H9 (cell line): ENCODE measurements at regions not wholly inside any gene's neighbourhood (a gene's known extent, or its start where the extent isn't known, plus 50 kb on each side); places are given as distances from the start of the nearest gene placed in this dataset.

Source experiments
- DNase-seq: peaks from one replicate; pipeline ENCODE4 v3.0.0-alpha.2; 2017
- H2AFZ ChIP-seq: one replicate; pipeline ENCODE4 v1.6.1; 2013; ENCODE audit warnings: mild to moderate bottlenecking, low read length, control low read depth, moderate library complexity
- H2AK5ac ChIP-seq: 2 replicates; pipeline ENCODE4 v1.6.1; 2013; ENCODE audit warnings: low read length, control low read depth, mixed read lengths; ENCODE audit not compliant: insufficient read length
- H2BK120ac ChIP-seq: one replicate; pipeline ENCODE4 v1.6.1; 2013; ENCODE audit warnings: low read depth, mild to moderate bottlenecking, low read length, control low read depth, inconsistent platforms; ENCODE audit not compliant: poor library complexity, severe bottlenecking
- H2BK12ac ChIP-seq: 2 replicates; pipeline ENCODE4 v1.6.1; 2013; ENCODE audit warnings: low read length, control low read depth, mixed read lengths, low read depth; ENCODE audit not compliant: insufficient read length
- H2BK15ac ChIP-seq: 2 replicates; pipeline ENCODE4 v1.6.1; 2013; ENCODE audit warnings: low read depth, low read length, control low read depth
- H2BK20ac ChIP-seq: one replicate; pipeline ENCODE4 v1.6.1; 2013; ENCODE audit warnings: low read depth, mild to moderate bottlenecking, low read length, control low read depth, inconsistent platforms; ENCODE audit not compliant: poor library complexity, severe bottlenecking
- H2BK5ac ChIP-seq: 2 replicates; pipeline ENCODE4 v1.6.1; 2013; ENCODE audit warnings: low read length, control low read depth, mixed read lengths; ENCODE audit not compliant: insufficient read length
- H3K14ac ChIP-seq: 2 replicates; pipeline ENCODE4 v1.6.1; 2013; ENCODE audit warnings: low read length, control low read depth; ENCODE audit not compliant: insufficient read depth
- H3K18ac ChIP-seq: 2 replicates; pipeline ENCODE4 v1.6.1; 2013; ENCODE audit warnings: low read depth, mild to moderate bottlenecking, mixed read lengths, low read length, control low read depth; ENCODE audit not compliant: insufficient read length
- H3K23ac ChIP-seq: 2 replicates; pipeline ENCODE4 v1.6.1; 2013; ENCODE audit warnings: low read length, control low read depth, mixed read lengths, low read depth; ENCODE audit not compliant: insufficient read length
- H3K23me2 ChIP-seq: 2 replicates; pipeline ENCODE4 v1.6.1; 2013; ENCODE audit warnings: low read depth, mild to moderate bottlenecking, mixed read lengths, low read length, control low read depth; ENCODE audit not compliant: insufficient read length, poor library complexity, severe bottlenecking
- H3K27ac ChIP-seq: 2 replicates; pipeline ENCODE4 v1.5.1; 2013; ENCODE audit warnings: low read length, control low read depth, mixed read lengths, low read depth; ENCODE audit not compliant: insufficient read length
- H3K27me3 ChIP-seq: 2 replicates; pipeline ENCODE4 v1.6.1; 2013; ENCODE audit warnings: low read length, control low read depth, inconsistent platforms; ENCODE audit not compliant: insufficient read depth
- H3K4ac ChIP-seq: 2 replicates; pipeline ENCODE4 v1.6.1; 2013; ENCODE audit warnings: low read depth, mild to moderate bottlenecking, control low read depth, inconsistent platforms, low read length, moderate library complexity
- H3K4me1 ChIP-seq: 2 replicates; pipeline ENCODE4 v1.6.1; 2013; ENCODE audit warnings: low read length, control low read depth, inconsistent platforms; ENCODE audit not compliant: insufficient read depth
- H3K4me2 ChIP-seq: 2 replicates; pipeline ENCODE4 v1.6.1; 2013; ENCODE audit warnings: low read length, control low read depth, mixed read lengths; ENCODE audit not compliant: insufficient read length, insufficient read depth
- H3K56ac ChIP-seq: 2 replicates; pipeline ENCODE4 v1.6.1; 2013; ENCODE audit warnings: low read depth, mild to moderate bottlenecking, mixed read lengths, low read length, control low read depth; ENCODE audit not compliant: insufficient read length
- H3K79me1 ChIP-seq: 2 replicates; pipeline ENCODE4 v1.6.1; 2013; ENCODE audit warnings: low read depth, mild to moderate bottlenecking, moderate library complexity, low read length, control low read depth, inconsistent platforms; ENCODE audit not compliant: insufficient read depth, poor library complexity, severe bottlenecking
- H3K79me2 ChIP-seq: 2 replicates; pipeline ENCODE4 v1.6.1; 2013; ENCODE audit warnings: low read length, control low read depth, inconsistent platforms; ENCODE audit not compliant: insufficient read depth
- H3K9ac ChIP-seq: 2 replicates; pipeline ENCODE4 v1.6.1; 2013; ENCODE audit warnings: low read length, control low read depth, mixed read lengths; ENCODE audit not compliant: insufficient read length; ENCODE audit errors: extremely low read depth
- H3K9me3 ChIP-seq: one replicate; pipeline ENCODE4 v1.6.1; 2013; ENCODE audit warnings: low read depth, low read length, inconsistent platforms; ENCODE audit not compliant: control insufficient read depth
- H3T11ph ChIP-seq: one replicate; pipeline ENCODE4 v1.6.1; 2013; ENCODE audit warnings: mild to moderate bottlenecking, low read length, control low read depth, inconsistent platforms
- H4K20me1 ChIP-seq: one replicate; pipeline ENCODE4 v1.6.1; 2013; ENCODE audit not compliant: control insufficient read depth, insufficient read length, insufficient read depth
- H4K5ac ChIP-seq: 2 replicates; pipeline ENCODE4 v1.6.1; 2013; ENCODE audit warnings: low read depth, mild to moderate bottlenecking, mixed read lengths, low read length, control low read depth; ENCODE audit not compliant: insufficient read length
- H4K8ac ChIP-seq: replicated peaks from 2 replicates; pipeline ENCODE4 v1.6.1; 2013; ENCODE audit warnings: low read length, control low read depth, mixed read lengths, low read depth; ENCODE audit not compliant: insufficient read length
- H4K91ac ChIP-seq: 2 replicates; pipeline ENCODE4 v1.6.1; 2013; ENCODE audit warnings: low read depth, mild to moderate bottlenecking, moderate library complexity, mixed read lengths, low read length, control low read depth; ENCODE audit not compliant: insufficient read length
- H3K27ac Mint-ChIP-seq, 3 experiments: 2 replicates in 2 of 3; 3 replicates in 1 of 3; pipeline ENCODE4 v1.8.0; 2020 to 2021; ENCODE audit warnings: mixed read lengths in 3 of 3, mild to moderate bottlenecking in 1 of 3, moderate library complexity in 1 of 3
- H3K27me3 Mint-ChIP-seq: 2 replicates; pipeline ENCODE4 v1.8.0; 2021; ENCODE audit warnings: low read depth, mild to moderate bottlenecking, moderate library complexity, mixed read lengths
- H3K36me3 Mint-ChIP-seq, 3 experiments: 2 replicates in 2 of 3; 3 replicates in 1 of 3; pipeline ENCODE4 v1.8.0; 2020 to 2021; ENCODE audit warnings: low read depth in 3 of 3, mixed read lengths in 3 of 3; ENCODE audit not compliant: insufficient read depth in 1 of 3
- H3K4me1 Mint-ChIP-seq, 2 experiments: 2 replicates each; pipeline ENCODE4 v1.8.0; 2020; ENCODE audit warnings: mixed read lengths in 2 of 2
- H3K4me3 Mint-ChIP-seq, 2 experiments: 2 replicates in 1 of 2; 3 replicates in 1 of 2; pipeline ENCODE4 v1.8.0; 2020 to 2021; ENCODE audit warnings: mild to moderate bottlenecking in 2 of 2, mixed read lengths in 2 of 2, moderate library complexity in 1 of 2
- H3K9me3 Mint-ChIP-seq, 2 experiments: 2 replicates in 1 of 2; 3 replicates in 1 of 2; pipeline ENCODE4 v1.8.0; 2020; ENCODE audit warnings: mild to moderate bottlenecking in 2 of 2, mixed read lengths in 2 of 2, moderate library complexity in 1 of 2
- CTCF ChIP-seq: fragments of 200-600 bp; sonication (generic); conservative IDR thresholded peaks from 3 replicates; pipeline ENCODE4 v1.8.0; 2021; ENCODE audit warnings: antibody characterized with exemption, mild to moderate bottlenecking
- WGBS: extraction: QIAGEN DNeasy Blood & Tissue Kit; methylation state at CpG from one replicate; pipeline ENCODE4 v1.1.7; 2013; ENCODE audit warnings: missing lambda C conversion rate, low lambda C conversion rate, mixed read lengths; ENCODE audit not compliant: insufficient read length; ENCODE audit errors: extremely low coverage; 5-methylcytosine and 5-hydroxymethylcytosine counted together

- H3K36me3 Mint-ChIP-seq = no peaks in the 10 kb centered on the region
- Histone ChIP-seq H2BK12ac (no peak overlapping the region), H2BK20ac (no peak overlapping the region), H3K79me2 (no peaks in the 10 kb centered on the region), H3K56ac (no peak overlapping the region), H3K9ac (no peak overlapping the region), H4K91ac (no peak overlapping the region), H2AFZ (no peak overlapping the region), H3K23ac (no peak overlapping the region), H3K27me3 (no peaks in the 10 kb centered on the region), H3K79me1 (no peaks in the 10 kb centered on the region), H2BK15ac (no peak overlapping the region), H3K27ac (no peak overlapping the region), H3K9me3 (no peaks in the 10 kb centered on the region), H3K23me2 (no peaks in the 10 kb centered on the region), H3K4me1 (no peaks in the 10 kb centered on the region; the same call in 1 of the 2 replicates), H2BK5ac (no peak overlapping the region), H3K4ac (no peak overlapping the region), H3K4me2 (no peak overlapping the region), H4K8ac (no peak overlapping the region), H2BK120ac (no peak overlapping the region), H3K14ac (no peak overlapping the region), H4K20me1 (no peaks in the 10 kb centered on the region), H2AK5ac (no peak overlapping the region), H3K18ac (no peak overlapping the region), H3T11ph (no peak overlapping the region), H4K5ac (no peak overlapping the region)
- TF ChIP-seq CTCF = no peak
- no peak for DNase-seq
- no peaks in the 10 kb centered on the region for H3K27me3 Mint-ChIP-seq
- no peak overlapping the region for H3K4me3 Mint-ChIP-seq
- no peak overlapping the region; a peak in 1 of 7 replicates for H3K27ac Mint-ChIP-seq
- no peaks in the 10 kb centered on the region for H3K9me3 Mint-ChIP-seq
- peaks cover 10 to 14% of the 10 kb centered on the region in 2 experiments for H3K4me1 Mint-ChIP-seq
- WGBS = no CpG with 5 or more reads among the region's 1 CpG
Measured at GRCh38 chr10:20601941-20602461, 295.1 kb downstream of the NEBL start.
